ENCODE measurements at regions not wholly inside any gene's neighbourhood (a gene's known extent, or its start where the extent isn't known, plus 50 kb on each side); places are given as distances from the start of the nearest gene placed in this dataset.

- TF ChIP-seq CTCF (optimal IDR thresholded peaks at IDR 0.05 in 1 of 3, IDR thresholded peaks at IDR 0.05 in 1 of 3, conservative IDR thresholded peaks at IDR 0.05 in 1 of 3; ENCODE audit: extremely low read depth in 1 of 3, insufficient read depth in 2 of 3, low read length in 3 of 3) = no peak
- no peak for TF ChIP-seq EZH2 (IDR thresholded peaks at IDR 0.05; ENCODE audit: low read length)
Observed at GRCh38 chr5:9954869-9955268, 294.8 kb downstream of the ATPSCKMT start.
